A204.1 (cell line): ENCODE measurements at regions not wholly inside any gene's neighbourhood (a gene's known extent, or its start where the extent isn't known, plus 50 kb on each side); places are given as distances from the start of the nearest gene placed in this dataset.

ENCODE experiments used
- FAIRE-seq: peaks from 2 replicates; lab custom pipeline; 2012; peaks lifted over from hg19 to GRCh38; lab: Jason Lieb, UNC

DNA sequence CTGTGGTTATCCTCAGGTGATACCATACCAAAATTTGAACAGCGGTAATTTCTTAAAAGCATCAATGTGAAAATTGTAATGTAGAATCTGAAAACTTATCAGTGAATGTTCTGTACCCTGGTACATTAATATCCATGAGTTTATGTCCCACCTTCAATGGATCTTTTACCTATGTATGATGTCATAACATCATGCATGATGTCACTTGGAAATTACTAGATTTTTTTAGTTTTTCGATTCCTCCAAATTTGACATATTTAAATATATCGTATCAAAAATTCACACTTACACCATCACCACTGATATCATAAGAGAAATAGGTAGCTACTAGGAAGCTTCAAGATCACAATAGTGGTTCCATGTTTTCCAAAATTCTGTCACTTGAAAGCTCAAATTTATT is 95.0 kb upstream of the AKR1E2 start:
- no peak for FAIRE-seq

DNA sequence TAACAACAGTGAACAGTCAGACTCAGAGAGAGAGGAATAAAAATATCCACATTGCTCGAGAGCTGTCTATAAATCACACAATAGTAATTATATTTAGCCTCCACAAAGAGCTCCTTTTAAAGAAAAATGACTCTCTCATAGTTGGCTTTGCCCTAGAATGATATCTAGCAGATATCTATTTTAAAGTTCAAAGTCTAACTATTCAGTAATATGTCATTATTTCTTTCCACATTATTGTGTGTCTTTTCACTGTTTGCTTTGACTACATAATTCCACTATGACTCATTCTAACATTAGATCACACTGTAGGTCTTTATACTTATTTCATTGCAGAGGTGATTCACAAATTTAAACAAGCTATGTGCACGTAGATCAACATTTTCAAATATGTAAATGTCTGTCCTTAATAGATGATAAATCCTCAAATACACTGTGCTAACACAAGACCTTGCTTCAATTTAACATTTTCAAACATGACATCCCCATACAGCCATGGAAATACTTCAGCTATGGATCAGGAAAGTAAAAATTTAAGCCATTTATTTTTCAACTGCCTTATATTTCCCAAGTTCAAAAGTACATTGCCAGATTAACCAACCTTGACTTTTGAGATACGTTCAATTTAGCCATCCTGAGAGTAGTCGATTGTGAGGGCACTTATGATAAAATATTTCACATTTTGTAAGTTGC is 99.9 kb upstream of the AKR1E2 start:
- FAIRE-seq: no peak

DNA sequence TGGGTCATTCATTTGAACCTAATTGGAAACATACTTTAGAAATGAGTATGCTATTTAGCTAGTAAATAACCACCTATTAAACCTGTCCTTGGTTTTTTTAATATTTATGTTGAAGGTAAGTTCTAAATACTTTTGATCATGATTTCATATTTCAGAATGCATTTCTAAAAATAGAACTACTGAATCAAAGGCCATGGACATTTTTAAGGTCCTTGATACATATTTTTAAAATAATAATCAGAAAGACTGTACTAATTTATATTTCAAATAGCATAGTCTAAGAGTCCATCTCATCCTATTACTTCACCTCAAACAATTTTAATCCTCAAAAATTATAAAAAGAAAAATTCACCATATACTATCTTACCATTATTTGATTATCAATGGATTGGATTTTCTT is 102.1 kb upstream of the AKR1E2 start:
- no peak for FAIRE-seq

DNA sequence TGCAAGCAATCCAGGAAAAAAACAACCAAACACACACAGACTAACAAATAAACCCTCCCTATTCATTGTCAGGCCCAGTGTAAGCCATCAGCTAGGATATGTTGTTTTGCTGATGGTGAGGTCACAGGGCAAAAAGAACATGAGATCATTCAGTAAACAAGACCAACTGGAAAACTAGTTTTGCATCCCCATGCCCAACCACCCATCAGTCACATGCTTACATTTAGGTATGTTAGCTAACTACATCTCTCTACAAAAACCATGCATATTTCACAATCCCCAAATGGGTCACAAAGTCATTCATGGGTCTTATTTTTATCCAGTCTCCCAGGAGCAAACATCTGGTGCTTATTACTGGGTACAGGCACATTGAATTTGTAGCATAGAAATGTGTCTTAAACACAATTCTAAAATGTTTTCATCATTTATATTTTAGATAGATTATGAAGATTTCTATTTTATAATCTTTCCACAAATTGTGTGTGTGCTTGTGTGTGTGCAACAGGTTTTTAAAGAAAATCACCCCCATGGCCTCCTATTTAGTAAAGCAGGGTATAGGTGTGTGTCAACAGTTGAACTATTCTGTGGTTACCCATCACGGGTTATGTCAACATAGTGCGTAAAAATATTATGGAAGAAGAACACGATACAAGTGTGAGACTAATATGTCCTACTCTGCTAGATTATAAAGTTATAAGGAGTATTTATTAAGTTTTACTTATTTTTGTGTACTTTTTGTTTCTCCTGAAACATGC is 103.8 kb upstream of the AKR1E2 start:
- no peak for FAIRE-seq

DNA sequence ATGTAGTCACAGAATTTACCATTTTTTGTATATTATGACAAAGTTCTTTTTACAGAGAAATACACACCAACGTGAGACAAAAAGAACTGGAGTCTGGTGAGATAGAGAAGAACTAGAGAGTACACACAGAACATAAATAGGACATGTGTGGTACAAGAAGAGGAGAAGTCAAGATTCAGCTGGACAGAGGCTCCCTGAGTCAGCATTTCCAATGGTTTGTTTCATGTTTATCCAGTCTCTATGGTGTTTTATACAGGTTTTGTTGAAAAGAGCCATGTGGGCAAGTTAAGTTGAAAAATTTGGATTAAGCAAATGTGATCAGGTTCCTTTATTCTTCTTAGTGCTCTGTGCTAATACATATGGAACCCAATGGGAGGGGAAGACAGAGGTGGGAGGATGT is 105.5 kb upstream of the AKR1E2 start:
- FAIRE-seq: no peak

DNA sequence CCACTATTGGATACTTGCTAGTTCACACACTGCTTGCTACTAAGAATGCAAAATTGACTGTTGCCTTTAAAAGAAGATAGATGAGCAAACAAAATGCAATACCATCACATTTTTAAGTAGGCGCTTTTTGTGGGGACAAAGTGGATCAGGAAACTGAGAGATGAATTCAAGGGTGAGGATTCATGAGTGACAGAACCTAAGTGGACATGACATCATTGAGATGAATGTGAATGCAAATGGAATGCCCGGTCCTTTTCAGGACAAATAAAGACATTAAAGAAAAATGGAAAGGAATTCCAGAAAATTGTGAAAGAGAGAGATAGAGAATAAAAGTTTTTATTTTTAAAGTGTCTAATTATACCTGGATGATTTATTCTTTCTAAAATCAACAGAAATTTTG is 106.3 kb upstream of the AKR1E2 start:
- no peak for FAIRE-seq

DNA sequence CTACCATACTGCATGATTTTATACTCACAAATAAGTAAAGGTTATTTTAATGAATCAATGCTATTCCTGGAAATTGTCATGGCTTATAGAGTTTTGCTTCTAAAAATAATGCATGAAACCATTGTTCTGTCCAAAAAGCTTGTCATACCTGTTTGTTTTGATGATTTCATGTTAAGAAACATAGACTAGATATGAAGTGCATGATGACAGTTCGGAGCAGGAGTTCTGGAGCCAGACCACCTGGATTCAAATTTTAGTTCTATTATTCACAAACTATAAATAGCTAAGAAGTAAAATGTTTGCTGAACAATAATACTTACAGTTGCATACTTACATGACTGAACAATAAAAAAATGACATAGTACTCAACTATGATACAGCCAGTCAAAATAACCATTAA is 107.0 kb upstream of the AKR1E2 start:
- FAIRE-seq: no peak

DNA sequence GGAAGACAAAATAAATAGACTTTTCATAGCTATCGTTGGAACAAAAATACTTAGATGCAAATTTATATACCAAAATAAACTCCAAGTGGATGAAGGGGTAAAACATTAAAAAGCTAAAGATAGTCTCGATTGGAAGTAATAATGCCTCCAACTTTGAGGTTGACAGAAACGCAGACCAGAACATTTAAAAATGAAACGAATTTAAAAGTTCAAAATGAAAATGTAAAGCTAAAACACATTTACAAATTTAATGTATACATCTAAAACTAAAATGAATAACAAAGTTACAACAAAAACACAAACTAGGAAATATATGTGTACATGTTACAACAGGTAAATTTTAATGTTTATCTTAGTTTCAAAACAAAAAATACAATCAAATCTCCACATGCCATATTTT is 107.5 kb upstream of the AKR1E2 start:
- no peak for FAIRE-seq

DNA sequence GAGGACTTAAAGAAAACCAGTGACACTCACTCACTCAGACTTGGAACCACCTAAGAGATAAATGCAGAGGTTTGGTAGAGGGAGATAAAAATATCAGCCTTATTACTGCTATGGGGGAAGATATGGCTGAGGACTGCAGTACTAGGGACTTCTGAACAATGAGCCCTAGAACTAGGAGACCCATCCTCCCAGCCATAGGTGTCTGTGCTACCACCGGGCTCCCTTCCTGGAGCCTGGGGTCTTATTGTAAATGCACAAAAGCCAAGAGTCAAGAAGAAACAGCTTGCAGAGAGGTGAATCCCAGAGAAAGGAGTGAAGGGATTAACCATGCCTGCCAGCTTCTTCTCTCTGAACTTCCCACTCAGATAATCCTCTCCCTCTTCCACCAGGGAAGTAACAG is 108.3 kb upstream of the AKR1E2 start:
- no peak for FAIRE-seq

DNA sequence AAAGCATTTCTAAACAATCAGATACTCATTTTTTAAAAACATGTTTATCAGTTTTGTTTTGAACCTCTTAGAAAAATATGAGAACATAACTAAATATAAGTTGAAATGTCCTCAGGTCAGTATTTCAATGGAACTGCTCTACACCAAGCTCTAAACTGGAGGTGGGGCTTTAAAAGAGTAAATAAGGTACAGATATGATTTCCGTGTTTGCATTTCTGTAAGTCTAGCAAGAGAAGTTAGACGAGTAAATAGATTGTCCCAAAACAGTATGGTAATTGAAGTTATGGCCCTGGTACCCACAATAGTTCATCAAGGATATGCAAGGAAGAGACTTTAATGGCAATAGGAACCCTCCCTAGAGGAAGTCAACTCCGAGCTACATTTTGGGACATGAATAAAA is 115.1 kb upstream of the AKR1E2 start:
- no peak for FAIRE-seq

DNA sequence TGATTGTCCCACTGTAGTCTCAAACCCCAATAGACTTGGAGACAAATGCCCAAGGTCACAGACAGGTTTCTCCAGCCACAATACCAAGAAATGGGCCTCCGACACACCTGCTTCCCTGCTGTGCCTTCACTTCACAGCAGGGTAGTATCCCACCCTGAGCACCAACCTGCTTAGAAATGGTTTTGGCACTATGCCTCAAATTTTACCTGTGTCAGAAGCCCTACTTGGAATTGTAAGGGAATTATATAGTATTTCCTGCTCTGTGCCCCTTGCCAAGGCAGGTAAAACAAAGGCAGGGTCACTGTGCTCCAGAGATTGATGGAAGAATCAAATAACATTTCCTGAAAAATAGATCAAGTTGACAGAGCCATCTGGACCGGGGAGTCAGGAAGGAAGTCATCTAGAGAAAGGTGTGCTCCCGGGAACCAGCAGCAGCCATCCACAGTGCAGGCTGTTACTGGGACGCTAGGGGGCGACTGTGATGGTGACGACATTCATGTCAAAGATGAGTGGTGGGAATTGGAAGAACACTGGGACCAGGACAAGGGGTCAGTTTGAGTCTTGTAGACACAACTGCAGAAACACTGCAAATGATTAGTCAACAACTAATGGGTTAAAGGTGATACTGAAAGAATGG is 117.8 kb upstream of the AKR1E2 start:
- no peak for FAIRE-seq

DNA sequence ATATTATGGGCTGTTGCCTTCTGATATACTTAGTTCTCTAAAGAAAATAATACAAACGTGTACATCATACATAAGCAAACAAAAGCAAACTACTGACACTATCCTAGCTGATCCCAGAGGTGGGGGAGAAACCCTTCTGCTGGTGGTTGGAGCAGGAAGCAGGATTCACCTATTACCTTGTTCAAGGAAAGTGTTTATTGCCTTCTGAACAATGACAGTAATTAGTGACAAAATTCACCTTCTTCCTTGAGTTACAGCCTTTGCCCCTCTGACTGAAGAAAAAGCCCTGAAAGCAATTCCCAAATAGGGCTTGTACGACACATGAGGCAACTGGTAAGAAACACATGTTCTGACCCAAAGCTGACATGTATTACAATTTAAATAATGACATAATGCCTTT is 118.8 kb upstream of the AKR1E2 start:
- no peak for FAIRE-seq

DNA sequence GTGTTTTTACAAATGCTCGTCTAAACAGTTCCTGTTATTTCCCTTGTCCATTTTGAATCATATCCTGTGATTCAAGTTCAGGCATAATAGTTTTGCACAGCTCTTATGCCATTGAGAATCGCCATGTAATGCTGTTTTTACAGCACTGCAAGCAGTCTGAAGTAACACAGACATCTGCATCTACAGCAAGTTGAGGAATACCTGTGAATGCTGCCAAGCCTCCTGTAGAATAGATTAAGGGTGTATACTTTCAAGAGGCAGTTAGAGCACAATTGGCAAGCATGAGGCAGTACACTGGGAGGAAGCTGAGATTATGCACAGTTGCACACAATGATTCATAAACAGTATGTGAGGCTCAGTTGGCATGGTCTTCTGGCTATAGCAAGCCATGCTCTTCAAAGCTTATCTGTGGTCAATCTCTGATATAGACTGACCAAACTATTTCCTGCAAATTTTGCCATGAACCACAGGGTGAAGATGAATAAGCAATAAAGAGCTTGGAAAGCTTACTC is 121.9 kb upstream of the AKR1E2 start:
- FAIRE-seq: no peak

DNA sequence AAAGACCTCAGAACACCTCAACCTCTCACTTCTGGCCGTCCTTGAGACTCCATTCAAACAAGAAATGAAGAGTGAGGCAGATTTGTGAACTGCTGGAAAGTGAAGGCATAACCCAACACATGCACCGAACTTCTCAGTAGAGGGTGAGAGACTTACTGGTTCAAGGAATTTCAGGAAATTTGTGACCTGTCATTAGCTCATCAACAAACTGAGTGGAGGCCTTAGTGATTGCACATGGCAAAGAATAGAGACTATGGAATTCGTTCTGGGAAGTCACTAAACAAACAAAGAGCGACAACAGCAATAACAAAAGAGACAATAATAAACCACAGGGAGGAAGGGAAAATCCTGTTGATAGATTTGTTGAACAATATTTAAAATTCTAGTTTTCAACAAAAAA is 125.0 kb upstream of the AKR1E2 start:
- FAIRE-seq: no peak

DNA sequence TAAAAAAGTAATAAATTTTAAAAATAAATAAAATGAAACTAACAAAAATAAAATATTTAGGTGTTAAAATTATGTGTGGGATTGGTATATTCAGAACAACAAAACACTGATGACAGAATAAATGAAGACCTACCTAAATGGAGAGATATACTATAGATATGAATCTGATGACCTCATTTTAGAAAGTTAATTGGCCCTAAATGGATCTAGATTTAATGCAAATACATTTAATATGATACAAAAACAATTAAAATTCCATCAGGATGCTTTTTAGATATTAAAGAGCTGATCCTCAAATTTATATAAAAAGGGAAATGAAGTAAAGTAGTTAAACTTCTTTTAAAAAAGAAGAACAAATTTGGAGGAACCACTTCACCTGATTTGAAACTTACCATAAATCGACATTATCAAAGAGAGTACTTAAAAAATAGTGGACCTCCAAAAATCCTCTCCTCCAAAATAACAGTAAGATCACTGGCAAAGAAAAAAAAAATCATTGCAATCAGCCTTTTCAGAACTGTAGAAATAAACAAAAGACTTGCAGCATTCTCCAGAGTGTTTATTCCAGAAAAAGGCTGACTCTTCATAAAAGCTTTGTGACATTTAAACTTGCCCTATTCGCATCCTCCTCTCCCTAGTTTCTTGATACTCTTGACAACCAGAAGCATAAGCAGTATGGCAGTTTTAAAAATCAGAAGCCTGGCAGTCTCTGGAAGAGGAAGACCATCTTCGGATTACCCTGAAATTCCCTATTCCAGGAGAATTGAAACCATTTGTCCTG is 125.9 kb upstream of the AKR1E2 start:
- no peak for FAIRE-seq

DNA sequence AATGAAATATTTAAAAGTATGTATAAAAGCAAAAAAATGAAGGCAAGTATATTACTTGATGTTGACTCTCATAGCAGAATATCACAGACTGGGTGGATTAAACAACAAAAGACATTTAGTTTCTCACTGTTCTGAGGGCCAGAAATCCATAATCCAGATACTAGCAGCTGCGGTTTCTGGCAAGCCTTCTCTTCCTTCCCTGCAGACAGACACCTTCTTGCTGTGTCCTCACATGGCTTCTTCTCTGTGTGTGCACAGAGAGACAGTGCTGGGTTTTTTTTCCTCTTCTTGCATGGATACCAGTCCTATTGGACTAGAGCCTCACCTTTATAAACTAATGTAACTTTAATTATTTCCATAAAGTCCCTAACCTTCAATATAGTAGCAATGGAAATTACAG is 127.9 kb upstream of the AKR1E2 start:
- no peak for FAIRE-seq

DNA sequence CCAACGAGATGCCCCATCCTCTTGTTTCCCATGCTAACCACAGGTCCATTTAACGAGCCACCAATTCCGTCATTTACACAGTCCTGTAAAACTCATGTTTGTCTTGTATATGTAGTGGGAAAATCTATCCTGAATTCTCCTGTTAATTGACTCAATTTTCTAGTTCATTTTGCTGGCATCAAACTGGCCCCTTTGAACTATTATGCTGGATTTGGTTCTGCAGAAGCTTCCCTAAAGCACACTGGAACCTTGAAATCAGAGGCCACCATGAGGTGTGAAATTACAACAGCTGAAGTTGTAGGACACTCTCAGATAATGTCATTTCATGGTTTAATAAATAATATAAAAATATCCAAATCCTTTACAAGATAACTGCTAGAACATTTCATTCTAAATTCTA is 129.8 kb upstream of the AKR1E2 start:
- no peak for FAIRE-seq

DNA sequence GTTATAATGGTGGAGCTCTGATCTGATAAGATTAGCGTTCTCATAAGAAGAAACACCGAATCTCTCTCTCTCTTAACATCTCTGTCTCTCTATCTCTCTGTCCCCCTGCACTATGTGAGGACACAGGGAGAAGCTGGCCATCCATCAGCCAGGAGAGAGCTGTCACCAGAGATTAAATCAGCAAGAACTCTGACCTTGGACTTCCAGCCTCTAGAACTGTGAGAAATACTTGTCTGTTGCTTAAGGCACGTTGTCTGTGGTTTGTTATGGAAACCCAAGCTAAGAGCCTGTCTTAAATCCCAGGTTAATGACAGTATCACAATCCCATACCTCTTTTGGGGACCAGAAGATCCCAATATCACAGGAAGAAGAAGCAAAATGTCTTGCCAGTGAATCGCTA is 132.0 kb upstream of the AKR1E2 start:
- FAIRE-seq: no peak

DNA sequence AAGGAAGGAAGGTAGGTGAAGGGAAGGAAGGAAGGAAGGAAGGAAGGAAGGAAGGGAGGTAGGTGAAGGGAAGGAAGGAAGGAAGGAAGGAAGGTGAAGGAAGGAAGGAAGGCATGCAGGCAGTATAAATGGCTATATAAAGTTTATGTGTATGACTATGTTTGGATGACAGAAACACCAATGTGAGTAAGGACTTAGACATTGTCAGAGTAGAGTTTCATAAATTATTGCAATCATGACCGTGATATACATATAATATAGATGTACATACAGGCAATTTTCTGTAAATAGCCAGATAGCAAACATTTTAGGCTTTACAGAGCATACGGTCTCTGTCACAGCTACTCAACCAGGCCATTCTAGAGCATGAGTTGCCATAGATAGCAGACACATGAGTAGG is 133.8 kb upstream of the AKR1E2 start:
- no peak for FAIRE-seq

DNA sequence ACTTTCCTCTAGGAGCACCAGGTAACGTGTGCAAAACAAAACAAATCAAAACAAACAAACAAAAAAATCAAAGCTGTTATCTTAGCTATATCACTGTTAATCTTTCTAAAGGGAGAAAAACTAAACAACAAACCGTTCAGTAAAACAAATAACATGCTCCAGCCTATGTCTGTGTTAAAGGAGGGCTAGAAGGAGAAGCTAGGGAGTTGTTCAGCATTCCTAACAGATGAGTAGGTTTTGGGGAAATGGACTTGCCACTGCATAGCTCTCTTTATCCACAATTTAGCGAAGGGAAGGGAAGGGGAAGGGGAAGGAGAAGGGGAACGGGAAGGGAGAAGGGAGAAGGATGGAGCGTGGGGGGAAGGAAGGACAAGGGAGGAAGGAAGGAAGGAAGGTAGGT is 134.2 kb upstream of the AKR1E2 start:
- FAIRE-seq: no peak

DNA sequence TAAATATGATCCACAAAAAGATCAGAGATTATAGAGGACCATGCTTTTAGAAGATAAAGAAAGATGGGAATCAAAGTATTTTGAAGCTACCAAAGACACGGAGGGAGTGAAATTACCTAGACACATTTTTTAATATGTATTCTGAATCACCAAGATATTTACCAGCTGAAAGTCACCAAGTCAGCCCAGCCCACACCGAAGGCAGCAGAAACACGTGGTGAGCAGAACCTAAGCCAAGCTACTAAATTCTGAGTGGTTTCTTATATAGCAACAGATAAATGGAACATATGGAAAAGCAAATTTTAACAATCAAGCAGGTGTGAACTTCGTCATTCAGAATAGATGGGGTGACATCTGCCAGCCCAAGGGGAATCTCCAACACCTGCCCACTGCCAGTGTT is 134.7 kb upstream of the AKR1E2 start:
- FAIRE-seq: no peak

DNA sequence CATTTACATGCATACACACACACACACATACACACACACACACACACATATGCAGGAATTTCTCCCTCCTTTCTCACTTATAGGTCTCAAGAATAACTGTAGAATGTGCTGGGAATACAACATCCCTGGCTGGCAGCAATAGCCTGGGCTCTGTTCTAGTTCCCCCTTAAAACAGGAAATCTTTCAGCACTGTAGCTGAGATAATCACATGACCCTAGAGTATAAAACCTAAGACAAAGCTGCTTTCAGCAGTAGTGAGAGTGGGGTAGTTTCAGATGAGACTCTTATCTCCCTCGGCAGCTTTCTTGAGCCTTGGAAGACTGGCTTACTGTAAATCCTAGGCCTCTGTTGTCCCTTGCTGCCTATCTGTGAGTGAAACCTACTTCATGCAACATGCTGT is 137.4 kb upstream of the AKR1E2 start:
- FAIRE-seq: no peak

DNA sequence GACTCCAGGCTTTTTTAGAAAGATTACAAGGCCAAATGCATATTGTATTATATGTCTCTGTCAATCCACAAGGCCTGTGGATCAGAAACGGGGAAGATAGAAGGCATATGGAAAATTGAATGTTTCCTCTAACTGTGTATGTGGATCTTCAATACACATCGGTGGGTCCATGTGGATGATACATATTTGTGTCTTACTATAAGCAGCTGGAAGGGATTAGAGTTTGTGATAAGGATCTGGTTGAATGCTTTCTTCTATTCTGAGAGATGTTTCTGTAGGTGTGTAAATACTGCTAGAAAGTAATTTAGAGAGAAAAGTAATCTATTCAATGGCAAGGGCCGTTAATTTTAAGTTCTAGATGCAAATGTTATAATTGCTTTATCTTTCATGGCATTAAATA is 137.8 kb upstream of the AKR1E2 start:
- FAIRE-seq: no peak
